B cell (primary cell): ENCODE measurements at regions not wholly inside any gene's neighbourhood (a gene's known extent, or its start where the extent isn't known, plus 50 kb on each side); places are given as distances from the start of the nearest gene placed in this dataset.

ENCODE experiments used
- ATAC-seq: fragments of 200-7000 bp; cut with Tn5 transposase; one replicate; pipeline ENCODE4 v1.10.0; 2021; ENCODE audit warnings: low read depth, mild to moderate bottlenecking, moderate number of reproducible peaks, moderate library complexity
- CTCF ChIA-PET: fragments of 350-600 bp; sonication (Branson Sonifier 250); formaldehyde crosslinking; loops from one replicate; lab custom pipeline; 2021; ENCODE audit warnings: antibody characterized with exemption, inconsistent platforms; lab: Charles Lee
- POLR2A ChIA-PET: fragments of 350-600 bp; sonication (Branson Sonifier 250); formaldehyde crosslinking; loops from one replicate; lab custom pipeline; 2021; ENCODE audit warnings: antibody characterized with exemption; lab: Charles Lee
- DNase-seq: peaks from one replicate; pipeline ENCODE4 v3.0.0; 2013
- H2AFZ ChIP-seq: 2 replicates; pipeline ENCODE4 v1.6.1; 2012; ENCODE audit warnings: mild to moderate bottlenecking, low read depth, low read length; ENCODE audit not compliant: insufficient read depth, poor library complexity, severe bottlenecking
- H3K27ac ChIP-seq, 2 donors: 1 replicate in 1 of 2; 2 replicates in 1 of 2; pipeline ENCODE4 v1.5.1; 2012 to 2013; ENCODE audit warnings: low read length in 2 of 2, mild to moderate bottlenecking in 2 of 2, moderate library complexity in 1 of 2
- H3K27me3 ChIP-seq, 4 experiments: fragments of 200-600 bp in 1 of 4; sonication (generic) in 1 of 4; replicated peaks in 1 of 4; 1 replicate in 2 of 4; 2 replicates in 2 of 4; pipeline versions ENCODE4 v1.6.1 to v1.7.0; 2013 to 2016; ENCODE audit warnings: low read length in 3 of 4, mild to moderate bottlenecking in 2 of 4, mixed read lengths in 1 of 4, moderate library complexity in 1 of 4; ENCODE audit not compliant: insufficient read depth in 4 of 4, control insufficient read depth in 3 of 4; ENCODE audit errors: control extremely low read depth in 1 of 4
- H3K36me3 ChIP-seq, 2 experiments: replicated peaks in 1 of 2; 1 replicate in 1 of 2; 2 replicates in 1 of 2; pipeline versions ENCODE4 v1.6.1 to v1.7.1; 2013; ENCODE audit warnings: low read length in 1 of 2; ENCODE audit not compliant: insufficient read depth in 2 of 2, control insufficient read depth in 1 of 2; ENCODE audit errors: control extremely low read depth in 1 of 2, extremely low read depth in 1 of 2
- H3K4me1 ChIP-seq, 2 donors: fragments of 200-600 bp in 1 of 2; sonication (generic) in 1 of 2; 1 replicate in 1 of 2; 2 replicates in 1 of 2; pipeline versions ENCODE4 v1.5.1 to v1.6.1; 2013 to 2017; ENCODE audit warnings: low read length in 2 of 2; ENCODE audit not compliant: control insufficient read depth in 2 of 2, insufficient read depth in 2 of 2
- H3K4me2 ChIP-seq: replicated peaks from 2 replicates; pipeline ENCODE3; 2012; ENCODE audit warnings: mild to moderate bottlenecking, low read depth, low read length; ENCODE audit not compliant: poor library complexity, severe bottlenecking
- H3K4me3 ChIP-seq, 5 experiments: fragments of 200-600 bp in 1 of 5; sonication (generic) in 1 of 5; 1 replicate in 3 of 5; 2 replicates in 2 of 5; pipeline versions ENCODE4 v1.5.1 to v1.7.0; 2011 to 2016; ENCODE audit warnings: low read length in 4 of 5, mild to moderate bottlenecking in 4 of 5, low read depth in 2 of 5, control low read depth in 1 of 5, moderate library complexity in 1 of 5; ENCODE audit not compliant: insufficient read depth in 1 of 5; ENCODE audit errors: control extremely low read depth in 1 of 5, extremely low read depth in 1 of 5
- H3K79me2 ChIP-seq: fragments of 200-600 bp; sonication (generic); one replicate; pipeline ENCODE4 v1.6.0; 2016; ENCODE audit warnings: low read length; ENCODE audit not compliant: control insufficient read depth, insufficient read depth
- H3K9ac ChIP-seq: fragments of 200-600 bp; sonication (generic); 2 replicates; pipeline ENCODE4 v1.6.1; 2017; ENCODE audit warnings: mild to moderate bottlenecking, low read length, moderate library complexity
- H3K9me3 ChIP-seq, 3 donors: one replicate each; pipeline versions ENCODE4 v1.6.1 to v1.7.1; 2013; ENCODE audit warnings: low read length in 2 of 3; ENCODE audit not compliant: control insufficient read depth in 2 of 3, insufficient read depth in 1 of 3; ENCODE audit errors: control extremely low read depth in 1 of 3
- H4K20me1 ChIP-seq: 2 replicates; pipeline ENCODE4 v1.6.0; 2012; ENCODE audit warnings: mild to moderate bottlenecking, low read length; ENCODE audit not compliant: insufficient read depth, control insufficient read depth, poor library complexity, severe bottlenecking
- H3K27ac Mint-ChIP-seq: one replicate; pipeline ENCODE4 v1.8.0; 2021; ENCODE audit warnings: mixed read lengths
- H3K27me3 Mint-ChIP-seq: one replicate; pipeline ENCODE4 v1.8.0; 2021; ENCODE audit warnings: mixed read lengths
- H3K4me1 Mint-ChIP-seq: one replicate; pipeline ENCODE4 v1.8.0; 2021; ENCODE audit warnings: mixed read lengths
- H3K4me3 Mint-ChIP-seq: one replicate; pipeline ENCODE4 v1.8.0; 2021; ENCODE audit warnings: mixed read lengths
- H3K9me3 Mint-ChIP-seq: one replicate; pipeline ENCODE4 v1.8.0; 2022; ENCODE audit warnings: mixed read lengths; ENCODE audit not compliant: insufficient read depth
- CTCF ChIP-seq: fragments of 200-600 bp; IDR thresholded peaks from one replicate; pipeline ENCODE4 v1.8.0; 2022; ENCODE audit warnings: antibody characterized with exemption, mild to moderate bottlenecking
- EZH2 ChIP-seq: IDR thresholded peaks from 2 replicates; pipeline ENCODE4 v1.6.1; 2012; ENCODE audit warnings: borderline replicate concordance, low read depth, mild to moderate bottlenecking, moderate library complexity, low read length; ENCODE audit not compliant: insufficient read depth, poor library complexity, severe bottlenecking
- WGBS: methylation state at CpG from one replicate; pipeline ENCODE4 v1.1.5; 2013; ENCODE audit warnings: missing lambda C conversion rate; ENCODE audit not compliant: insufficient coverage; 5-methylcytosine and 5-hydroxymethylcytosine counted together
- intact Hi-C: fragments of 100-400 bp; cut with micrococcal nuclease; formaldehyde crosslinking; loops from one replicate; pipeline ENCODE4 v1.10.0; 2022

DNA sequence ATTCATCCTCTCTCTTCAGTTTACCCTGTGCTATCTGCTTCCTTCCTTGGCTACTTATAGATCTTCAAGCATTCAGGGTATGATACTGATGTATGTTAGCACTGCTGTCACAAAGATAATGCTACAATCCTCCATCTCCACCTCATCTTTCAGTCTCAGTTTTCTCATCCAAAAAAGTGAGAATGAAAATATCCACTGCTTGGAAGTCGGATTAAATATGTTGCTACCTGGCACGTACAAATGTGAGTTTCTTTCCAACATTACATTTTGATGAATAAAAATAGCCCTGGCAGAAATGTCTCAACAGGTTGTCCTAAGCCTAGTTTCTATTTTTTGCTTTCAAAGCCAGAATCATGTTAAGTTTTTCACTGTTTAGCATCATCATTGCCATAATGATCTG, 149.9 kb downstream of the PTPN11 start:
- TF ChIP-seq EZH2 (no peak), CTCF (no peak)
- peaks cover 42% of the 10 kb centered on the region for H3K27me3 Mint-ChIP-seq
- no peaks in the 10 kb centered on the region for H3K9me3 Mint-ChIP-seq
- Histone ChIP-seq H2AFZ (no peak overlapping the region), H3K9ac (no peak overlapping the region), H3K27me3 (peaks cover 0 to 16% (median 11%) of the 10 kb centered on the region in 4 experiments), H3K9me3 (no peaks in the 10 kb centered on the region), H3K4me3 (no peak overlapping the region), H3K4me1 (no peaks in the 10 kb centered on the region), H3K4me2 (no peak overlapping the region), H3K27ac (no peak overlapping the region), H4K20me1 (no peaks in the 10 kb centered on the region), H3K79me2 (no peaks in the 10 kb centered on the region), H3K36me3 (no peaks in the 10 kb centered on the region)
- intact Hi-C loops: no loop called here
- no peak overlapping the region for H3K4me3 Mint-ChIP-seq
- ATAC-seq: no peak
- POLR2A ChIA-PET: no interaction called here
- CTCF ChIA-PET: no interaction called here
- no peaks in the 10 kb centered on the region for H3K4me1 Mint-ChIP-seq
- 93% methylated on average over 2 of the region's 2 CpGs for WGBS
- no peak overlapping the region for H3K27ac Mint-ChIP-seq
- DNase-seq: no peak

- intact Hi-C loops: no loop called here
- Mint-ChIP-seq H3K27me3 (peaks cover 32% of the 10 kb centered on the region), H3K27ac (no peak overlapping the region), H3K9me3 (no peaks in the 10 kb centered on the region), H3K4me1 (no peaks in the 10 kb centered on the region), H3K4me3 (no peak overlapping the region)
- Histone ChIP-seq H3K79me2 (no peaks in the 10 kb centered on the region), H3K27me3 (peaks cover 0 to 16% (median 11%) of the 10 kb centered on the region in 4 experiments), H2AFZ (no peak overlapping the region), H3K9ac (no peak overlapping the region), H3K4me1 (no peaks in the 10 kb centered on the region), H3K27ac (no peak overlapping the region), H4K20me1 (no peaks in the 10 kb centered on the region), H3K4me2 (no peak overlapping the region), H3K36me3 (no peaks in the 10 kb centered on the region), H3K9me3 (no peaks in the 10 kb centered on the region), H3K4me3 (no peak overlapping the region)
- DNase-seq: no peak
- ChIA-PET CTCF (no interaction called here), POLR2A (no interaction called here)
- no peak for ATAC-seq
- 85% methylated on average over 5 of the region's 7 CpGs for WGBS
- TF ChIP-seq CTCF (no peak), EZH2 (no peak)
Measured at GRCh38 chr12:112570096-112570495, 151.3 kb downstream of the PTPN11 start.
